Right lung (tissue), 2 donors: ENCODE measurements at regions not wholly inside any gene's neighbourhood (a gene's known extent, or its start where the extent isn't known, plus 50 kb on each side); places are given as distances from the start of the nearest gene placed in this dataset.

Source experiments
- DNase-seq, 2 donors: peaks; one replicate each; pipeline ENCODE4 v3.0.0-alpha.2; 2013

GRCh38 chr9:79801459-79801858 lies 229.7 kb downstream of the TLE4 start:
- DNase-seq: peak in 1 of 2 donors; percentile 10

GRCh38 chr9:79800578-79800977 lies 228.8 kb downstream of the TLE4 start:
- DNase-seq: no peak

- DNase-seq: peak; percentile 65 to 74
Measured at GRCh38 chr9:79799691-79800335, 228.0 kb downstream of the TLE4 start.

GRCh38 chr9:79798450-79798849 lies 226.7 kb downstream of the TLE4 start:
- no peak for DNase-seq

GRCh38 chr9:79796411-79796810 lies 224.6 kb downstream of the TLE4 start:
- DNase-seq: no peak

- DNase-seq: no peak
Measured at GRCh38 chr9:79788662-79789061, 216.9 kb downstream of the TLE4 start.

GRCh38 chr9:79781263-79781662 lies 209.5 kb downstream of the TLE4 start:
- no peak for DNase-seq

GRCh38 chr9:79780559-79780958 lies 208.8 kb downstream of the TLE4 start:
- no peak for DNase-seq

- no peak for DNase-seq
Measured at GRCh38 chr9:79779901-79780300, 208.1 kb downstream of the TLE4 start.

GRCh38 chr9:79778581-79778980 lies 206.8 kb downstream of the TLE4 start:
- DNase-seq: no peak

GRCh38 chr9:79776581-79776980 lies 204.8 kb downstream of the TLE4 start:
- DNase-seq: no peak
